Forelimb muscle (tissue), 1 donor: ENCODE measurements at regions not wholly inside any gene's neighbourhood (a gene's known extent, or its start where the extent isn't known, plus 50 kb on each side); places are given as distances from the start of the nearest gene placed in this dataset.

ENCODE experiments used
- DNase-seq: peaks from one replicate; pipeline ENCODE4 v3.0.0-alpha.2; 2013; ENCODE audit warnings: low read depth

GRCh38 chr5:82850393-82850792 is 226.8 kb downstream of the TMEM167A start:
- DNase-seq: no peak

GRCh38 chr5:82849885-82850284 is 227.3 kb downstream of the TMEM167A start:
- DNase-seq: no peak

GRCh38 chr5:82847562-82847961 is 229.6 kb downstream of the TMEM167A start:
- no peak for DNase-seq

GRCh38 chr5:82839881-82840280 is 237.3 kb downstream of the TMEM167A start:
- DNase-seq: no peak

- DNase-seq: no peak
Measured at GRCh38 chr5:82835488-82835887, 241.7 kb downstream of the TMEM167A start.

GRCh38 chr5:82834151-82834550 is 243.0 kb downstream of the TMEM167A start:
- no peak for DNase-seq

GRCh38 chr5:82833277-82833676 is 243.9 kb downstream of the TMEM167A start:
- DNase-seq: no peak

GRCh38 chr5:82832445-82832844 is 244.7 kb downstream of the TMEM167A start:
- no peak for DNase-seq

- DNase-seq: no peak
Measured at GRCh38 chr5:82828211-82828610, 249.0 kb downstream of the TMEM167A start.

- no peak for DNase-seq
Measured at GRCh38 chr5:82827651-82828050, 249.5 kb downstream of the TMEM167A start.

GRCh38 chr5:82822634-82822927 is 254.6 kb downstream of the TMEM167A start:
- DNase-seq: no peak

- no peak for DNase-seq
Measured at GRCh38 chr5:82821846-82822633, 255.2 kb downstream of the TMEM167A start.

- DNase-seq: no peak
Measured at GRCh38 chr5:82820961-82821845, 256.0 kb downstream of the TMEM167A start.

GRCh38 chr5:82820188-82820587 is 257.0 kb downstream of the TMEM167A start:
- no peak for DNase-seq

- DNase-seq: no peak
Measured at GRCh38 chr5:82817897-82818676, 259.1 kb downstream of the TMEM167A start.

- DNase-seq: no peak
Measured at GRCh38 chr5:82816926-82817325, 260.3 kb downstream of the TMEM167A start.

- no peak for DNase-seq
Measured at GRCh38 chr5:82815871-82816270, 261.3 kb downstream of the TMEM167A start.

- no peak for DNase-seq
Measured at GRCh38 chr5:82813861-82814260, 263.3 kb downstream of the TMEM167A start.

- no peak for DNase-seq
Measured at GRCh38 chr5:82812575-82812974, 264.6 kb downstream of the TMEM167A start.

GRCh38 chr5:82811490-82811889 is 265.7 kb downstream of the TMEM167A start:
- DNase-seq: no peak

GRCh38 chr5:82809420-82810143 is 267.6 kb downstream of the TMEM167A start:
- no peak for DNase-seq

GRCh38 chr5:82808960-82809359 is 268.2 kb downstream of the TMEM167A start:
- no peak for DNase-seq
